ENCODE measurements at regions not wholly inside any gene's neighbourhood (a gene's known extent, or its start where the extent isn't known, plus 50 kb on each side); places are given as distances from the start of the nearest gene placed in this dataset.

- no peak for TF ChIP-seq PPARA (CRISPR knock-in tag; IDR thresholded peaks at IDR 0.05; ENCODE audit: borderline replicate concordance)
- TF ChIP-seq ZNF70 (CRISPR knock-in tag; IDR thresholded peaks at IDR 0.05): no peak
- TF ChIP-seq CREB5 (CRISPR knock-in tag; IDR thresholded peaks at IDR 0.05; ENCODE audit: low read depth): no peak
- no peak for TF ChIP-seq ESRRG (CRISPR knock-in tag; IDR thresholded peaks at IDR 0.05)
- no peak for TF ChIP-seq ISL1 (CRISPR knock-in tag; IDR thresholded peaks at IDR 0.05)
- no peak for TF ChIP-seq TSHZ2 (CRISPR knock-in tag; IDR thresholded peaks at IDR 0.05)
- TF ChIP-seq RARB (CRISPR knock-in tag; IDR thresholded peaks at IDR 0.05): no peak
- no peak for TF ChIP-seq BACH2 (CRISPR knock-in tag; IDR thresholded peaks at IDR 0.05; ENCODE audit: borderline replicate concordance)
- TF ChIP-seq ZFP30 (CRISPR knock-in tag; IDR thresholded peaks at IDR 0.05): no peak
- TF ChIP-seq POU6F1 (CRISPR knock-in tag; IDR thresholded peaks at IDR 0.05; ENCODE audit: borderline replicate concordance, low read depth): no peak
- peak; percentile 92 for ATAC-seq
Observed at GRCh38 chr4:85147481-85148076, 181.1 kb upstream of the WDFY3 start.

GRCh38 chr4:85149676-85150075 lies 183.2 kb upstream of the WDFY3 start:
- ATAC-seq: no peak
- TF ChIP-seq ZFP3 (CRISPR knock-in tag; IDR thresholded peaks at IDR 0.05) (no peak), TCF4 (CRISPR knock-in tag; IDR thresholded peaks at IDR 0.05; ENCODE audit: borderline replicate concordance) (no peak), PATZ1 (CRISPR knock-in tag; IDR thresholded peaks at IDR 0.05; ENCODE audit: borderline replicate concordance) (no peak), ISL1 (CRISPR knock-in tag; IDR thresholded peaks at IDR 0.05) (no peak), ARNTL (CRISPR knock-in tag; IDR thresholded peaks at IDR 0.05; ENCODE audit: borderline replicate concordance, low read depth) (no peak), ZNF70 (CRISPR knock-in tag; IDR thresholded peaks at IDR 0.05) (no peak), POU6F1 (CRISPR knock-in tag; IDR thresholded peaks at IDR 0.05; ENCODE audit: borderline replicate concordance, low read depth) (no peak), ESRRG (CRISPR knock-in tag; IDR thresholded peaks at IDR 0.05) (no peak), ZNF8 (CRISPR knock-in tag; IDR thresholded peaks at IDR 0.05) (no peak), CSDC2 (CRISPR knock-in tag; IDR thresholded peaks at IDR 0.05) (no peak), ZNF565 (CRISPR knock-in tag; conservative IDR thresholded peaks at IDR 0.05; ENCODE audit: low read depth) (no peak), CREB5 (CRISPR knock-in tag; IDR thresholded peaks at IDR 0.05; ENCODE audit: low read depth) (no peak), CSRNP3 (CRISPR knock-in tag; IDR thresholded peaks at IDR 0.05) (no peak), GLIS3 (CRISPR knock-in tag; IDR thresholded peaks at IDR 0.05) (no peak), OSR1 (CRISPR knock-in tag; IDR thresholded peaks at IDR 0.05) (no peak), PPARA (CRISPR knock-in tag; IDR thresholded peaks at IDR 0.05; ENCODE audit: borderline replicate concordance) (no peak), ZFP30 (CRISPR knock-in tag; IDR thresholded peaks at IDR 0.05) (no peak), ZC3H10 (CRISPR knock-in tag; IDR thresholded peaks at IDR 0.05) (no peak), RARB (CRISPR knock-in tag; IDR thresholded peaks at IDR 0.05) (no peak)
